Aorta (tissue), 5 donors: ENCODE measurements at regions not wholly inside any gene's neighbourhood (a gene's known extent, or its start where the extent isn't known, plus 50 kb on each side); places are given as distances from the start of the nearest gene placed in this dataset.

Source experiments
- ATAC-seq: fragments of 200-7000 bp; cut with Tn5 transposase; one replicate; pipeline ENCODE4 v1.9.1; 2022; ENCODE audit warnings: moderate library complexity; ENCODE audit not compliant: low FRiP score
- DNase-seq, 2 donors: peaks; one replicate each; pipeline ENCODE4 v3.0.0-alpha.2; 2020
- H3K27ac ChIP-seq, 2 donors: one replicate each; pipeline ENCODE4 v1.5.1; 2013; ENCODE audit warnings: low read length in 2 of 2, mild to moderate bottlenecking in 2 of 2, moderate library complexity in 2 of 2, control low read depth in 1 of 2, inconsistent platforms in 1 of 2, low read depth in 1 of 2
- H3K27me3 ChIP-seq, 2 donors: one replicate each; pipeline ENCODE4 v1.6.1; 2013; ENCODE audit warnings: control low read depth in 1 of 2, low read length in 1 of 2, mild to moderate bottlenecking in 1 of 2, moderate library complexity in 1 of 2; ENCODE audit not compliant: insufficient read depth in 2 of 2, control insufficient read depth in 1 of 2
- H3K36me3 ChIP-seq, 2 donors: one replicate each; pipeline ENCODE4 v1.6.1; 2013; ENCODE audit warnings: control low read depth in 1 of 2, low read length in 1 of 2, mild to moderate bottlenecking in 1 of 2; ENCODE audit not compliant: insufficient read depth in 2 of 2, control insufficient read depth in 1 of 2
- H3K4me1 ChIP-seq, 2 donors: one replicate each; pipeline ENCODE4 v1.6.1; 2013; ENCODE audit warnings: low read length in 2 of 2, control low read depth in 1 of 2, mild to moderate bottlenecking in 1 of 2, moderate library complexity in 1 of 2; ENCODE audit not compliant: insufficient read depth in 2 of 2, control insufficient read depth in 1 of 2
- H3K4me3 ChIP-seq, 2 donors: one replicate each; pipeline ENCODE4 v1.5.1; 2013; ENCODE audit warnings: low read length in 2 of 2, control low read depth in 1 of 2, mild to moderate bottlenecking in 1 of 2
- H3K9me3 ChIP-seq: one replicate; pipeline ENCODE4 v1.6.1; 2013; ENCODE audit warnings: mild to moderate bottlenecking, low read length; ENCODE audit not compliant: control insufficient read depth
- WGBS, 2 donors: extraction: QIAGEN DNeasy Blood & Tissue Kit; methylation state at CpG; one replicate each; pipeline ENCODE4 v1.1.7; 2013; 5-methylcytosine and 5-hydroxymethylcytosine counted together
- intact Hi-C, 2 donors: fragments of 100-400 bp; cut with DNase I; formaldehyde crosslinking; loops; one replicate each; pipeline versions ENCODE4 v1.14.2 to v1.15.0; 2022
- donor health status: healthy with polysubstance abuse.
- donor health status: Bipolar disorder and iron deficiency.
- donor health status: DM: no; HTN: no; CAD: no.
- donor health status: DM: no; HTN: no; CAD: no.
- donor health status: DM: yes; HTN: yes; CAD: no.

DNA sequence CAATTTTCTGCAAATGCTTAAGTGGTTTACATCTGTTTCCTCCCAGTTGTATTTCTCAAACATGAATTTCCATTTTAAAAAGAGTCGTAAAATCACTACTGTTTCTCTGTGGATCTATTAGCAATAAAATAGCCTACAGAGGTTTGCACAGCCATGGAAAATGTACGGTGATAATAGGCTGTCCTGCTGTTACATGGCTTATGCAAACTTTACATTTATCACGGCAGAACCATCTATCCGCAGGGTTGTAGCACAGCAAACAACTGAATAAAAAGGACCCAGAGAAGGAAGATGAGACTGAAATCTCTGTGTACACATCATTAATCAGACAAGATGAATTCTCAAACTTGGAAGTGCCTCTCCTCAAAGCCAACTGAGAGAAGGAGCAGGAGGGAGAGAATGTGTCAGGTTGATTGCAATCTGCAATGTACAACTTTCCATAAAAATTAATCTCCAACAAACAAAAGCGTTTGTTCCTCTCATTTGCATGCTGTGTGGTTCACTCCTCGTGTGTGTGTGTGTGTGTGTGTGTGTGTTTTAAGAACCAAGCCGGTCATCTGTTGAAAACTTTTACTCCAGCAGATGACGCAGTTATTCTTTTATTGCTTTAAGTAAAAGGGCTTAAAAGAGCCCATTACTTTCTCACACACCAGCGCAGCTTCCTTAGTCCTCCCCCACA, 279.3 kb downstream of the SKAP2 start:
- ATAC-seq = no peak
- Histone ChIP-seq H3K9me3 (no peaks in the 10 kb centered on the region), H3K27ac (no peak overlapping the region), H3K4me1 (no peaks in the 10 kb centered on the region), H3K36me3 (no peaks in the 10 kb centered on the region), H3K4me3 (no peak overlapping the region), H3K27me3 (no peaks in the 10 kb centered on the region)
- intact Hi-C loops = no loop called here
- WGBS, 2 donors = 58 to 66% methylated on average over 9 of the region's 9 CpGs
- no peak for DNase-seq

DNA sequence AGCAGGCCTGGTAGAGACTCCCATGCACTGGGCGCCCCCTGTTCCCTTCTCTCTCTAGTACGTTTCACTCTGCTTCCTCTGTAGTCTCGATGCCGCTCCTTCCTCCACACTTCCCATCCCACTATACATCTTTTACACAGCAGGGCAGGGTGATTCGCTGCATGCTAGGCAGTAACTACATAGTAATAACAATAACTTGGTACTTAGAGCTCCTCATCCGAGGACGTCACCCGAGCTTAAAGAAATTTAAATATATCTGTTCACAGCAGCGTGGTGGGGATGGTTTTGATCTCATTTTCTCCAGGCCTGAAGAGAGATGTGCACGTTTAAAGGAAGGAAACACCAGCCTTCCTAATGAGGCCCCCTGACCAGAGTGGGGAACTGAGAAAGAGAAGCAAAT, 276.9 kb downstream of the SKAP2 start:
- no peak for DNase-seq

DNA sequence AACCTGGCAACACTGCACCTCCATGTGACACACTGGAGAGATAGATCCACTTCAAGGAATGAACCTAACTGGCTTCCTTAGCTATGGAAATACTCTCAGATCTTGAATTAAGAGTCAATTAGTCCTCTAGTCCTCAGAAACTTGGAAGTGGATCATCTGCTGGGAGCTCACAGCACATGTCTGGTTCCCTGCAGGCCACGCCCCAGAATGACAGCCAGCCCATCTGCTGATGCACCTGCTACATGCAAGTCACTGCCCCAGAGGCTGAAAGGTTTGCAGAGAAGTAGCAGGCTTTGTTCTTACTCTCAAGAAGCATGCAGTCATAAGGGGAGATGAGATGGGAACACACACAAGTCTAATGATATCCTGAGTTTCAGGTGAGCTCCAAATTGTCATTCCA, 275.9 kb downstream of the SKAP2 start:
- 90 to 94% methylated on average over 1 of the region's 1 CpG for WGBS, 2 donors
- Histone ChIP-seq H3K9me3 (no peaks in the 10 kb centered on the region), H3K27me3 (no peaks in the 10 kb centered on the region), H3K36me3 (no peaks in the 10 kb centered on the region), H3K4me3 (no peak overlapping the region), H3K27ac (no peak overlapping the region), H3K4me1 (no peaks in the 10 kb centered on the region)
- intact Hi-C loops = no loop called here
- DNase-seq (no peak), ATAC-seq (no peak)

More for the DNA sequence above, 276.9 kb downstream of the SKAP2 start:
- Histone ChIP-seq H3K9me3 (no peaks in the 10 kb centered on the region), H3K27me3 (no peaks in the 10 kb centered on the region), H3K36me3 (no peaks in the 10 kb centered on the region), H3K27ac (no peak overlapping the region), H3K4me1 (no peaks in the 10 kb centered on the region), H3K4me3 (no peak overlapping the region)
- intact Hi-C loops = no loop called here
- WGBS, 2 donors = 85 to 87% methylated on average over 10 of the region's 10 CpGs
- no peak for ATAC-seq

DNA sequence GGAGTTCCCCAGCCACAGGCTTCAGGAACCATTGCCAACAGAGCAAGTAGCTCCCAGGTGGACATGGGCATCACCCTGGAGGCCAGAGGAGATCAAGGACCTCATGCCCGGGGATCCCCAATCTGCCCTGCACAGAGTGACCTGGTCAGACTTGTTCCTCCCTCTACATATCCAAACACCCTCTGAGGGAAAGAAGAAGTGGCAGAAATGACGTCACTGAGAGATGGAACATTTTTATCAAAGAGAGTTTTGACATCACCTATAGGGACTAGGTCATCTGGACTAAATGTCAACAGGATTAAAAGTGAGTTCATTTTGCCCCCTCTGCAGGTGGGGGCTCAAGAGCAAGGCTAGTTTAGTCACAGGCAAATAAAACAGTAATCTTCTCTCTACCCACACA, 273.7 kb downstream of the SKAP2 start:
- ATAC-seq = no peak
- Histone ChIP-seq H3K27ac (no peak overlapping the region), H3K9me3 (no peaks in the 10 kb centered on the region), H3K4me1 (no peaks in the 10 kb centered on the region), H3K27me3 (no peaks in the 10 kb centered on the region), H3K4me3 (no peak overlapping the region), H3K36me3 (no peaks in the 10 kb centered on the region)
- 93 to 96% methylated on average over 2 of the region's 2 CpGs for WGBS, 2 donors
- intact Hi-C loops = no loop called here
- DNase-seq = no peak

DNA sequence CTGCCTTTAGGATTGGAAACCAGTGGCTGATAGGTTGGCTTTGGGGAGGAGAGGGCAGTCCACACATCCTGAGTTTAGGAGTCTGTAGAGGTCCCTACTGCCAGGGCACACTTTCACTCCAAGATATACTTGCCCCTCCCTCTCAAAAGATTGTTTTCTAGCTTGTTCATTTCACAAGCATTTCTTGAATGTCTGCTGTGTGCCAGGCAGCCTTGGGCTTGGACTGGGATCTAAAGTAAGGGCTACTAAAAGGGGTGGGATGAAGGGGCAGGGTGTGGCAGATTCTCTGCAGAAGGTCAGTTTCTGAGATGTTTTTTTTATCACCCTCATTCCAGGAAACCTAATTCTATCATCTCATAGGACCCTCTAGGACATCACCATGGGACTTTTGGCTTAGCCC, 272.4 kb downstream of the SKAP2 start:
- no peak for DNase-seq
- H3K4me3 ChIP-seq = no peak overlapping the region
- H3K27ac ChIP-seq = no peak overlapping the region
- H3K36me3 ChIP-seq = no peaks in the 10 kb centered on the region
- H3K4me1 ChIP-seq = no peaks in the 10 kb centered on the region
- ATAC-seq = no peak
- no peaks in the 10 kb centered on the region for H3K27me3 ChIP-seq
- H3K9me3 ChIP-seq = no peaks in the 10 kb centered on the region
- intact Hi-C loops = no loop called here

DNA sequence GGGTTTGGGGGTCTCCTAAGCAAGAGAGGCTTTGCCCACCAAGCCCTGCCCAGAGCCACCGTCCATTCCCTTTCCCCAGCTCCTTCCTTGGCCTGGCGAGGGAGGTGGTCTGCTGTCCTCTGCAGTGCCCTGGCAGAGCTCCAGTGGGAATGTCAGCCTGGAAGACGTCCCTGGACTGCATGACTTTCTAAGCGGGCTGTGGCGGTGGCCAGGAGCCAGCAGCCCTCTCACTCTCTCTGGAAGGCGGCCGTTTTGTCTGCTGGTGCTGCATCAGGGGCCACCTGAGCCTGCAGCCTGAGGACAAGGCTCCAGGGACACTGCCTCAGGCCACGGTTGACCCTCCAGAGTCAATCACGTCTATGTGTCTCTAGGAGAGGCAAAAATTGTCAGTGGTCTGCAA, 271.0 kb downstream of the SKAP2 start:
- Histone ChIP-seq H3K27ac (no peak overlapping the region), H3K4me3 (no peak overlapping the region), H3K4me1 (no peaks in the 10 kb centered on the region), H3K36me3 (no peaks in the 10 kb centered on the region), H3K27me3 (no peaks in the 10 kb centered on the region), H3K9me3 (no peaks in the 10 kb centered on the region)
- intact Hi-C loops = no loop called here
- 14 to 25% methylated on average over 8 to 9 of the region's 9 CpGs for WGBS, 2 donors
- ATAC-seq (no peak), DNase-seq (no peak)

DNA sequence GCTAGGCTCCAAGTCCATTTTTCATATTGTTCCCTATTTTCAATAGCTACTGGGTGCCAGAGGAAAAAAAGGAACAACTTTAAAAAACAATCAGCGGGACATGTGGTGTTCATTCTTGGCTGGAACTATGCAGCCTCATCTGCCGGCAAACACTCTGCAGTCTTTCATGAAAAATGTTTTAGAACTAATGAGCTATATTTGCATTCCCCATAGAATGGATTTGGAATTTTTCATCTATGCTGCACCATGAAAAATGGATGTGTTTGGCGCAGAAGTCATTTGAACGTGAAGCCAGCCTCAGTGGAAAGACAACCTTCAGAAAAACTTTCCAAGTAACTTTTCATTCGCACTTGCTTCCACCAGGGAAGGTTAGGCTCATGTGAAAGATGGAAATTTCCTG, 270.5 kb downstream of the SKAP2 start:
- ATAC-seq (no peak), DNase-seq (no peak)
- H3K36me3 ChIP-seq = no peaks in the 10 kb centered on the region
- H3K27me3 ChIP-seq = no peaks in the 10 kb centered on the region
- H3K4me3 ChIP-seq = no peak overlapping the region
- H3K27ac ChIP-seq = no peak overlapping the region
- intact Hi-C loops = no loop called here
- 19 to 25% methylated on average over 5 of the region's 5 CpGs for WGBS, 2 donors
- H3K4me1 ChIP-seq = no peaks in the 10 kb centered on the region
- H3K9me3 ChIP-seq = no peaks in the 10 kb centered on the region

- H3K4me1 ChIP-seq = no peaks in the 10 kb centered on the region
- H3K9me3 ChIP-seq = no peaks in the 10 kb centered on the region
- DNase-seq (no peak), ATAC-seq (no peak)
- H3K27me3 ChIP-seq = no peaks in the 10 kb centered on the region
- 20 to 24% methylated on average over 6 of the region's 6 CpGs for WGBS, 2 donors
- no peak overlapping the region for H3K4me3 ChIP-seq
- no peaks in the 10 kb centered on the region for H3K36me3 ChIP-seq
- intact Hi-C loops = no loop called here
- H3K27ac ChIP-seq = no peak overlapping the region
These were observed 269.8 kb downstream of the SKAP2 start for GRCh38 chr7:26594553-26594952.

GRCh38 chr7:26598867-26599266, 265.5 kb downstream of the SKAP2 start:
- H3K4me1 ChIP-seq = no peaks in the 10 kb centered on the region
- no peak for ATAC-seq
- H3K9me3 ChIP-seq = no peaks in the 10 kb centered on the region
- no peak overlapping the region for H3K4me3 ChIP-seq
- intact Hi-C loops = no loop called here
- WGBS, 2 donors = 82 to 87% methylated on average over 2 of the region's 2 CpGs
- no peaks in the 10 kb centered on the region for H3K36me3 ChIP-seq
- H3K27ac ChIP-seq = no peak overlapping the region
- no peak for DNase-seq
- no peaks in the 10 kb centered on the region for H3K27me3 ChIP-seq
